ENCODE measurements at regions not wholly inside any gene's neighbourhood (a gene's known extent, or its start where the extent isn't known, plus 50 kb on each side); places are given as distances from the start of the nearest gene placed in this dataset.

DNA sequence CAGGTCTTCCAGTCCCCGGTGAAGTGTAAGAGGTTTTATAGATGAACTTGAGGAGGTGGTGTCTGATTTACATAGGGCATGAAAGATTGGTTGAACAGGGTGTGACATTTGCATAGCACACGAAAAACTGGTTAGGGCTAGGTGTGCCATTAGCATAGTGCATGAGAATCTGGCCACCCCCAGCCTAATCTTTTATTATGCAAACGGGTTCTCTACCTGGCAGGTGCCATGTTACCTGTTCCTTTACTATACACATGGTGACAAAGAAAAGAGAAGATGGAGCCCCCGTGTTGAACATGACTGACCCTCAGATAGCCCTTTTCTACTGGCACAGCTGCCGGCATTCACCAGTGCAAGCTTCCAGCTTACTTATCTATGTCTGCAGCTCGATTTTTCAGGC lies 71.0 kb downstream of the UCHL1 start:
- no peak overlapping the region for H3K4me3 ChIP-seq
- no peaks in the 10 kb centered on the region for H3K9me3 ChIP-seq (ENCODE audit: low read depth)
- WGBS (ENCODE audit: low lambda C conversion rate, missing lambda C conversion rate), result 59% methylated on average over 6 of the region's 6 CpGs
- H2AFZ ChIP-seq, result no peak overlapping the region
- no peak for DNase-seq (ENCODE audit: low spot score)
- H3K79me2 ChIP-seq, result no peaks in the 10 kb centered on the region
- no peaks in the 10 kb centered on the region for H3K4me1 ChIP-seq (ENCODE audit: insufficient read depth)
- H3K27me3 ChIP-seq, result no peaks in the 10 kb centered on the region
- H3K27ac ChIP-seq, result no peak overlapping the region
- H3K4me2 ChIP-seq, result no peak overlapping the region
- no peaks in the 10 kb centered on the region for H4K20me1 ChIP-seq (ENCODE audit: insufficient read depth, poor library complexity, severe bottlenecking)
- no peaks in the 10 kb centered on the region for H3K36me3 ChIP-seq (replicated peaks; ENCODE audit: insufficient read depth, low read depth)
- no peaks in the 10 kb centered on the region for H3K9me2 ChIP-seq (replicated peaks; ENCODE audit: insufficient read depth)
- TF ChIP-seq EZH2 (IDR thresholded peaks at IDR 0.05; ENCODE audit: borderline replicate concordance) (no peak), EZH2phosphoT487 (IDR thresholded peaks at IDR 0.05; ENCODE audit: low read depth, severe bottlenecking, unreplicated experiment) (no peak)
- TF ChIP-seq, protein P1, sequence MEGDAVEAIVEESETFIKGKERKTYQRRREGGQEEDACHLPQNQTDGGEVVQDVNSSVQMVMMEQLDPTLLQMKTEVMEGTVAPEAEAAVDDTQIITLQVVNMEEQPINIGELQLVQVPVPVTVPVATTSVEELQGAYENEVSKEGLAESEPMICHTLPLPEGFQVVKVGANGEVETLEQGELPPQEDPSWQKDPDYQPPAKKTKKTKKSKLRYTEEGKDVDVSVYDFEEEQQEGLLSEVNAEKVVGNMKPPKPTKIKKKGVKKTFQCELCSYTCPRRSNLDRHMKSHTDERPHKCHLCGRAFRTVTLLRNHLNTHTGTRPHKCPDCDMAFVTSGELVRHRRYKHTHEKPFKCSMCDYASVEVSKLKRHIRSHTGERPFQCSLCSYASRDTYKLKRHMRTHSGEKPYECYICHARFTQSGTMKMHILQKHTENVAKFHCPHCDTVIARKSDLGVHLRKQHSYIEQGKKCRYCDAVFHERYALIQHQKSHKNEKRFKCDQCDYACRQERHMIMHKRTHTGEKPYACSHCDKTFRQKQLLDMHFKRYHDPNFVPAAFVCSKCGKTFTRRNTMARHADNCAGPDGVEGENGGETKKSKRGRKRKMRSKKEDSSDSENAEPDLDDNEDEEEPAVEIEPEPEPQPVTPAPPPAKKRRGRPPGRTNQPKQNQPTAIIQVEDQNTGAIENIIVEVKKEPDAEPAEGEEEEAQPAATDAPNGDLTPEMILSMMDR (IDR thresholded peaks at IDR 0.05; ENCODE audit: poor library complexity), result no peak

DNA sequence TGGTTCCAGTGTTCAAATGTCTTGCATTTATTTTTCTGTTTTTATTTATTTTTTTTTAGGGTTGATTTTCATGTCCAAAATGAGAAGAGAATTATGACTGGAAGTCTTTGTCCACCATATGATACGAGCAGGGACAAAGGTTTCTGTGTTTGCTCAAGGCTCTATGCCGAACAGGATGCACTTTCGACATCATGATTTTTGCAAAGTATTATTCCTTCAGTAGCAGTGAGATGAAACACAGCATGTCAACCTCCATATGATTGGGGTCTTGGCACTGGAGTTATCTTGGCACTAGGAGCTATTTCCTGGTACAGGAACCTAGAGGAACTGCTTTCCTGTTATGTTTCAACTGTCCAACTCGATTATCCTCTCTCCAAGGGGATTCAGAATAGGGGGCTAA lies 72.6 kb downstream of the UCHL1 start:
- Histone ChIP-seq H2AFZ (no peak overlapping the region), H3K4me3 (no peak overlapping the region), H3K9me3 (ENCODE audit: low read depth) (no peaks in the 10 kb centered on the region), H3K9me2 (replicated peaks; ENCODE audit: insufficient read depth) (no peaks in the 10 kb centered on the region), H3K4me1 (ENCODE audit: insufficient read depth) (no peaks in the 10 kb centered on the region), H4K20me1 (ENCODE audit: insufficient read depth, poor library complexity, severe bottlenecking) (no peaks in the 10 kb centered on the region), H3K27ac (no peak overlapping the region), H3K27me3 (no peaks in the 10 kb centered on the region), H3K4me2 (no peak overlapping the region), H3K79me2 (no peaks in the 10 kb centered on the region), H3K36me3 (replicated peaks; ENCODE audit: insufficient read depth, low read depth) (no peaks in the 10 kb centered on the region)
- DNase-seq (ENCODE audit: low spot score), result no peak
- 97% methylated on average over 4 of the region's 4 CpGs for WGBS (ENCODE audit: low lambda C conversion rate, missing lambda C conversion rate)
- no peak for TF ChIP-seq EZH2 (IDR thresholded peaks at IDR 0.05; ENCODE audit: borderline replicate concordance)
- TF ChIP-seq, protein P1 (IDR thresholded peaks at IDR 0.05; ENCODE audit: poor library complexity), result no peak
- no peak for TF ChIP-seq EZH2phosphoT487 (IDR thresholded peaks at IDR 0.05; ENCODE audit: low read depth, severe bottlenecking, unreplicated experiment)

DNA sequence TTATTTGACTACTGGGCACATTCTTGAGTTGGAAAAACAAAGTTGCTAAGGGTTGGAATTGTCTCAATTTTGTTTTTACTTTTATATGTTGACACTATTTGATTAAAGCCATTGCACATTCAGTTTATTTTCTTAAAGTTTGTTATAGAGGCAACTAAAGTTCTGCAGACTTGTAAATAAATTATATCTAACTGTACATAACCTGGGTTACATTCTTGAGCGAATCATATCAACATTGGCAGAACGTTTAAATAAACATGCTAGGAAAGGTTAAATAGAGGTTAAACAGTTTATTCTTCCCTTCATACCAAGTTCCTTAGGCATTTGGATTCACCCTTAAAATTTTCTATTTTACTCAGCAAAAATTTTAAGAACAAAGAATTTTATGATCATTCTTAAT lies 74.5 kb downstream of the UCHL1 start:
- no peak overlapping the region for H3K4me2 ChIP-seq
- TF ChIP-seq EZH2 (IDR thresholded peaks at IDR 0.05; ENCODE audit: borderline replicate concordance), result no peak
- TF ChIP-seq EZH2phosphoT487 (IDR thresholded peaks at IDR 0.05; ENCODE audit: low read depth, severe bottlenecking, unreplicated experiment), result no peak
- TF ChIP-seq, protein P1 (IDR thresholded peaks at IDR 0.05; ENCODE audit: poor library complexity), result no peak
- H2AFZ ChIP-seq, result no peak overlapping the region
- no peaks in the 10 kb centered on the region for H3K9me3 ChIP-seq (ENCODE audit: low read depth)
- H3K79me2 ChIP-seq, result no peaks in the 10 kb centered on the region
- H3K27ac ChIP-seq, result no peak overlapping the region
- H3K27me3 ChIP-seq, result no peaks in the 10 kb centered on the region
- no peaks in the 10 kb centered on the region for H3K36me3 ChIP-seq (replicated peaks; ENCODE audit: insufficient read depth, low read depth)
- no peaks in the 10 kb centered on the region for H3K9me2 ChIP-seq (replicated peaks; ENCODE audit: insufficient read depth)
- no peak for DNase-seq (ENCODE audit: low spot score)
- no peaks in the 10 kb centered on the region for H3K4me1 ChIP-seq (ENCODE audit: insufficient read depth)
- H4K20me1 ChIP-seq (ENCODE audit: insufficient read depth, poor library complexity, severe bottlenecking), result no peaks in the 10 kb centered on the region
- WGBS (ENCODE audit: low lambda C conversion rate, missing lambda C conversion rate), result 9% methylated on average over 2 of the region's 2 CpGs
- H3K4me3 ChIP-seq, result no peak overlapping the region

DNA sequence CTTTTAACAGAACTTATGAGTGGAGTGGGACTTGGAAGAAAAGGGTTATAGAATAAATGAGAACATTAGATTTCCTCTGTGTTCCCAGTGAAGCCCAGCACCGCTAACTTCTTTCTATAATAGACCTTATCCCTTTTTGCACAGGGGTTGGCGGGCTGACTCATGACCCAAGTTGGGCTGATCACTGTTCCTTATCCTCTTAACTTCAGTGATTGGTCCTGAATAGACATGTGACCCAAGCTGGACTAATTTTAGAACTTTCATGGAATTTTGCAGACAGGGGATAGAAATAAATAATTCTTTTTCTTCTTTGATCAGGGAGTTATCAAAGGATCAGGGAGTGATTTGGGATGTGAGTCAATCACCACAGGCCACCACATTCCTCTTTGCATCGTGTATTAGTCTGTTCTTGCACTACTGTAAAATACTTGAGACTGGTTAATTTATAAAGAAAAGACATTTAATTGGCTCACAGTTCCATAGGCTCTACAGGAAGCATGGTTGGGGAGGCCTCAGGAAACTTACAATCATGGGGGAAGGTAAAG lies 75.9 kb downstream of the UCHL1 start:
- H3K4me1 ChIP-seq (ENCODE audit: insufficient read depth), result no peaks in the 10 kb centered on the region
- no peak for DNase-seq (ENCODE audit: low spot score)
- WGBS (ENCODE audit: low lambda C conversion rate, missing lambda C conversion rate), result 82% methylated on average over 3 of the region's 3 CpGs
- H3K27ac ChIP-seq, result no peak overlapping the region
- H3K4me3 ChIP-seq, result no peak overlapping the region
- no peaks in the 10 kb centered on the region for H3K79me2 ChIP-seq
- H3K36me3 ChIP-seq (replicated peaks; ENCODE audit: insufficient read depth, low read depth), result no peaks in the 10 kb centered on the region
- H3K9me3 ChIP-seq (ENCODE audit: low read depth), result no peaks in the 10 kb centered on the region
- TF ChIP-seq, protein P1 (IDR thresholded peaks at IDR 0.05; ENCODE audit: poor library complexity), result no peak
- H3K4me2 ChIP-seq, result no peak overlapping the region
- H4K20me1 ChIP-seq (ENCODE audit: insufficient read depth, poor library complexity, severe bottlenecking), result no peaks in the 10 kb centered on the region
- H3K9me2 ChIP-seq (replicated peaks; ENCODE audit: insufficient read depth), result no peaks in the 10 kb centered on the region
- H2AFZ ChIP-seq, result no peak overlapping the region
- H3K27me3 ChIP-seq, result no peaks in the 10 kb centered on the region
